ENCODE measurements at regions not wholly inside any gene's neighbourhood (a gene's known extent, or its start where the extent isn't known, plus 50 kb on each side); places are given as distances from the start of the nearest gene placed in this dataset.

DNA sequence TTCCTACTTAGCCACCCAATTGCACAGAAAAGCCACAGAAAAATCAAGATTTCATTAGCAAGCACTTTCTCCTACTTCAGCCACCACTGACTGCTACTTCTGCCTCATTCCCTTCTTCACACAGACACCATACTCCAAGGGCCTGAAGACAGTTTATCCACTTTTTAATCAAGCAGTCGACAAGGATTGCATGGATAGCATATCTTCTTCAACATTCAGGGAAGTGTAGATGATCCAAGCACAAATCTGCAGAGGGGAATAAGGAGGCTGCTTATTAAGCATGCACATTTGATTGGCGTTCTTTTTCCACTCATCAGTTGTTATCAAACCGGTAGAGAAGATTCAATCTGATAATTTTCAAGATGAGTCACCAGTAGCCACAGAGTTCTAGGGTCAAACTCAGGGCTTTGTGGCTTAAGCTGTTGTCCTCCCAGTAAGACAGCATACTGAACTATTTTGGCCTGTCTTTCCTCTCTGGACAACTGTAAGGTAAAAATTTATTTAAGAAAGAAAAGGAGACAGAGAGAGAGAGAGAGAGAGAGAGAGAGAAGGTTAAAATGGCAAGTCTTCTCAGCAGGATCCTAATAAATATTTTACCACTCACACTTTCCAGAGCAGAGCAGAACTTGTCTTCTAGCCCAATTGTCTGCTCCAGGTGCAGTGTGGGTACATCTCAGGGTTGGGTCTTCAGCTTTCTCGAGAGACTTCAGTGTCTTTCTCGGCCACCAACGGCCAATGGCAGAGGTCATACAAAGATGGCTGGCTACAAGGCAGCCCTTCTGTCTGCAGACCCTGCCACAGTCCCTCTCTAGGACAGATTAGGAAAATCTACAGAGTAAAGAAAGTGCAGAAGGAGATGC lies 80.6 kb upstream of the BHLHE40 start (continued):
- TF ChIP-seq ZNF780A (CRISPR knock-in tag; IDR thresholded peaks at IDR 0.05) (no peak), ZBTB12 (CRISPR knock-in tag; IDR thresholded peaks at IDR 0.05) (no peak), GABPA (tag; conservative IDR thresholded peaks at IDR 0.05; ENCODE audit: low read depth) (no peak), SETDB1 (IDR thresholded peaks at IDR 0.05; ENCODE audit: low read length) (no peak), CXXC5 (CRISPR knock-in tag; IDR thresholded peaks at IDR 0.05) (peak; percentile 17; the same call in 1 of the 2 replicates), TAL1 (IDR thresholded peaks at IDR 0.05) (peak; percentile 23; the same call in 1 of the 2 replicates), PATZ1 (CRISPR knock-in tag; IDR thresholded peaks at IDR 0.05; ENCODE audit: borderline replicate concordance) (0 out of 2 replicates have a peak, but pooled peaks have one; percentile 67), ZFP30 (CRISPR knock-in tag; IDR thresholded peaks at IDR 0.05; ENCODE audit: borderline replicate concordance) (no peak), NCOA6 (IDR thresholded peaks at IDR 0.05) (no peak), CCNT2 (IDR thresholded peaks at IDR 0.05; ENCODE audit: borderline replicate concordance, extremely low read depth, insufficient read length, low read depth, low read length) (no peak), NFATC3 (IDR thresholded peaks at IDR 0.05) (peak; percentile 23; the same call in 1 of the 2 replicates), SRSF3 (IDR thresholded peaks at IDR 0.05; ENCODE audit: insufficient read depth, low read length) (no peak)
- TF ChIP-seq, protein P1, sequence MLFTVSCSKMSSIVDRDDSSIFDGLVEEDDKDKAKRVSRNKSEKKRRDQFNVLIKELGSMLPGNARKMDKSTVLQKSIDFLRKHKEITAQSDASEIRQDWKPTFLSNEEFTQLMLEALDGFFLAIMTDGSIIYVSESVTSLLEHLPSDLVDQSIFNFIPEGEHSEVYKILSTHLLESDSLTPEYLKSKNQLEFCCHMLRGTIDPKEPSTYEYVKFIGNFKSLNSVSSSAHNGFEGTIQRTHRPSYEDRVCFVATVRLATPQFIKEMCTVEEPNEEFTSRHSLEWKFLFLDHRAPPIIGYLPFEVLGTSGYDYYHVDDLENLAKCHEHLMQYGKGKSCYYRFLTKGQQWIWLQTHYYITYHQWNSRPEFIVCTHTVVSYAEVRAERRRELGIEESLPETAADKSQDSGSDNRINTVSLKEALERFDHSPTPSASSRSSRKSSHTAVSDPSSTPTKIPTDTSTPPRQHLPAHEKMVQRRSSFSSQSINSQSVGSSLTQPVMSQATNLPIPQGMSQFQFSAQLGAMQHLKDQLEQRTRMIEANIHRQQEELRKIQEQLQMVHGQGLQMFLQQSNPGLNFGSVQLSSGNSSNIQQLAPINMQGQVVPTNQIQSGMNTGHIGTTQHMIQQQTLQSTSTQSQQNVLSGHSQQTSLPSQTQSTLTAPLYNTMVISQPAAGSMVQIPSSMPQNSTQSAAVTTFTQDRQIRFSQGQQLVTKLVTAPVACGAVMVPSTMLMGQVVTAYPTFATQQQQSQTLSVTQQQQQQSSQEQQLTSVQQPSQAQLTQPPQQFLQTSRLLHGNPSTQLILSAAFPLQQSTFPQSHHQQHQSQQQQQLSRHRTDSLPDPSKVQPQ (CRISPR knock-in tag; IDR thresholded peaks at IDR 0.05; ENCODE audit: borderline replicate concordance): no peak
- TF ChIP-seq, protein P2, sequence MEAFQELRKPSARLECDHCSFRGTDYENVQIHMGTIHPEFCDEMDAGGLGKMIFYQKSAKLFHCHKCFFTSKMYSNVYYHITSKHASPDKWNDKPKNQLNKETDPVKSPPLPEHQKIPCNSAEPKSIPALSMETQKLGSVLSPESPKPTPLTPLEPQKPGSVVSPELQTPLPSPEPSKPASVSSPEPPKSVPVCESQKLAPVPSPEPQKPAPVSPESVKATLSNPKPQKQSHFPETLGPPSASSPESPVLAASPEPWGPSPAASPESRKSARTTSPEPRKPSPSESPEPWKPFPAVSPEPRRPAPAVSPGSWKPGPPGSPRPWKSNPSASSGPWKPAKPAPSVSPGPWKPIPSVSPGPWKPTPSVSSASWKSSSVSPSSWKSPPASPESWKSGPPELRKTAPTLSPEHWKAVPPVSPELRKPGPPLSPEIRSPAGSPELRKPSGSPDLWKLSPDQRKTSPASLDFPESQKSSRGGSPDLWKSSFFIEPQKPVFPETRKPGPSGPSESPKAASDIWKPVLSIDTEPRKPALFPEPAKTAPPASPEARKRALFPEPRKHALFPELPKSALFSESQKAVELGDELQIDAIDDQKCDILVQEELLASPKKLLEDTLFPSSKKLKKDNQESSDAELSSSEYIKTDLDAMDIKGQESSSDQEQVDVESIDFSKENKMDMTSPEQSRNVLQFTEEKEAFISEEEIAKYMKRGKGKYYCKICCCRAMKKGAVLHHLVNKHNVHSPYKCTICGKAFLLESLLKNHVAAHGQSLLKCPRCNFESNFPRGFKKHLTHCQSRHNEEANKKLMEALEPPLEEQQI (IDR thresholded peaks at IDR 0.05): no peak
- TF ChIP-seq, protein P3, sequence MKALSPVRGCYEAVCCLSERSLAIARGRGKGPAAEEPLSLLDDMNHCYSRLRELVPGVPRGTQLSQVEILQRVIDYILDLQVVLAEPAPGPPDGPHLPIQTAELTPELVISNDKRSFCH (CRISPR knock-in tag; IDR thresholded peaks at IDR 0.05): no peak
- TF ChIP-seq, protein P3 (tag; IDR thresholded peaks at IDR 0.05): no peak
